ENCODE measurements at regions not wholly inside any gene's neighbourhood (a gene's known extent, or its start where the extent isn't known, plus 50 kb on each side); places are given as distances from the start of the nearest gene placed in this dataset.

GRCh38 chr5:112671687-112672086 lies 66.0 kb upstream of the APC start:
- H3K27me3 ChIP-seq (ENCODE audit: insufficient read depth, low read length) = peaks cover 3% of the 10 kb centered on the region
- no peak overlapping the region for H3K4me3 ChIP-seq (ENCODE audit: insufficient read depth, low read length)
- no peak overlapping the region for H3K4me2 ChIP-seq (ENCODE audit: insufficient read depth, low read length)
- H3K27ac ChIP-seq (ENCODE audit: low read depth, low read length) = no peak overlapping the region
- TF ChIP-seq CTCF (IDR thresholded peaks at IDR 0.05; ENCODE audit: extremely low read depth, low read depth, low read length) = no peak
- H2AFZ ChIP-seq (ENCODE audit: low read length) = no peak overlapping the region
- DNase-seq (ENCODE audit: insufficient read length, low spot score, missing footprints) = no peak
- no peaks in the 10 kb centered on the region for H3K4me1 ChIP-seq (ENCODE audit: insufficient read depth, low read length)
- H3K9me3 ChIP-seq (ENCODE audit: low read depth, low read length) = no peaks in the 10 kb centered on the region
- no peaks in the 10 kb centered on the region for H3K36me3 ChIP-seq (ENCODE audit: insufficient read depth, low read length)
- H4K20me1 ChIP-seq (ENCODE audit: insufficient read depth, low read length) = no peaks in the 10 kb centered on the region
- H3K79me2 ChIP-seq (ENCODE audit: insufficient read depth, low read length) = no peaks in the 10 kb centered on the region

- H3K4me2 ChIP-seq (ENCODE audit: insufficient read depth, low read length) = peak overlapping the region; percentile 23
- H3K36me3 ChIP-seq (ENCODE audit: insufficient read depth, low read length) = no peaks in the 10 kb centered on the region
- no peak overlapping the region for H3K27ac ChIP-seq (ENCODE audit: low read depth, low read length)
- H3K4me3 ChIP-seq (ENCODE audit: insufficient read depth, low read length) = no peak overlapping the region
- H2AFZ ChIP-seq (ENCODE audit: low read length) = no peak overlapping the region
- no peaks in the 10 kb centered on the region for H4K20me1 ChIP-seq (ENCODE audit: insufficient read depth, low read length)
- no peaks in the 10 kb centered on the region for H3K27me3 ChIP-seq (ENCODE audit: insufficient read depth, low read length)
- H3K9me3 ChIP-seq (ENCODE audit: low read depth, low read length) = no peaks in the 10 kb centered on the region
- no peak for TF ChIP-seq CTCF (IDR thresholded peaks at IDR 0.05; ENCODE audit: extremely low read depth, low read depth, low read length)
- H3K79me2 ChIP-seq (ENCODE audit: insufficient read depth, low read length) = no peaks in the 10 kb centered on the region
- H3K4me1 ChIP-seq (ENCODE audit: insufficient read depth, low read length) = peaks cover 24% of the 10 kb centered on the region
- peak; percentile 73 for DNase-seq (ENCODE audit: insufficient read length, low spot score, missing footprints)
Observed at GRCh38 chr5:112681481-112681908, 56.2 kb upstream of the APC start.

GRCh38 chr5:112682621-112683061 lies 55.0 kb upstream of the APC start:
- H4K20me1 ChIP-seq (ENCODE audit: insufficient read depth, low read length) = no peaks in the 10 kb centered on the region
- no peaks in the 10 kb centered on the region for H3K36me3 ChIP-seq (ENCODE audit: insufficient read depth, low read length)
- no peaks in the 10 kb centered on the region for H3K79me2 ChIP-seq (ENCODE audit: insufficient read depth, low read length)
- no peak overlapping the region for H2AFZ ChIP-seq (ENCODE audit: low read length)
- no peaks in the 10 kb centered on the region for H3K9me3 ChIP-seq (ENCODE audit: low read depth, low read length)
- no peak overlapping the region for H3K4me3 ChIP-seq (ENCODE audit: insufficient read depth, low read length)
- H3K4me2 ChIP-seq (ENCODE audit: insufficient read depth, low read length) = no peak overlapping the region
- no peak for TF ChIP-seq CTCF (IDR thresholded peaks at IDR 0.05; ENCODE audit: extremely low read depth, low read depth, low read length)
- no peaks in the 10 kb centered on the region for H3K27me3 ChIP-seq (ENCODE audit: insufficient read depth, low read length)
- H3K27ac ChIP-seq (ENCODE audit: low read depth, low read length) = no peak overlapping the region
- DNase-seq (ENCODE audit: insufficient read length, low spot score, missing footprints) = no peak
- peaks cover 24% of the 10 kb centered on the region for H3K4me1 ChIP-seq (ENCODE audit: insufficient read depth, low read length)

GRCh38 chr5:112684121-112684520 lies 53.6 kb upstream of the APC start:
- Histone ChIP-seq H3K9me3 (ENCODE audit: low read depth, low read length) (no peaks in the 10 kb centered on the region), H2AFZ (ENCODE audit: low read length) (peak overlapping the region; percentile 11), H3K27ac (ENCODE audit: low read depth, low read length) (peak overlapping the region; percentile 64), H3K79me2 (ENCODE audit: insufficient read depth, low read length) (no peaks in the 10 kb centered on the region), H3K4me3 (ENCODE audit: insufficient read depth, low read length) (no peak overlapping the region), H3K27me3 (ENCODE audit: insufficient read depth, low read length) (no peaks in the 10 kb centered on the region), H3K4me2 (ENCODE audit: insufficient read depth, low read length) (peak overlapping the region; percentile 29), H3K4me1 (ENCODE audit: insufficient read depth, low read length) (peaks cover 24% of the 10 kb centered on the region), H4K20me1 (ENCODE audit: insufficient read depth, low read length) (no peaks in the 10 kb centered on the region), H3K36me3 (ENCODE audit: insufficient read depth, low read length) (no peaks in the 10 kb centered on the region)
- no peak for TF ChIP-seq CTCF (IDR thresholded peaks at IDR 0.05; ENCODE audit: extremely low read depth, low read depth, low read length)
- no peak for DNase-seq (ENCODE audit: insufficient read length, low spot score, missing footprints)

All from osteoblast (primary cell).